PC-9 (cell line): ENCODE measurements at regions not wholly inside any gene's neighbourhood (a gene's known extent, or its start where the extent isn't known, plus 50 kb on each side); places are given as distances from the start of the nearest gene placed in this dataset.

ENCODE experiments used
- EZH2 ChIP-seq: fragments of 200-600 bp; sonication (generic); IDR thresholded peaks from 2 replicates; pipeline ENCODE4 v1.8.0; 2017; ENCODE audit warnings: antibody characterized with exemption, low read depth
- TF ChIP-seq, protein P1 (sequence below): fragments of 200-600 bp; sonication (generic); conservative IDR thresholded peaks from 2 replicates; pipeline ENCODE4 v1.6.1; 2017; ENCODE audit warnings: mixed run types, antibody characterized with exemption, mild to moderate bottlenecking, moderate library complexity

DNA sequence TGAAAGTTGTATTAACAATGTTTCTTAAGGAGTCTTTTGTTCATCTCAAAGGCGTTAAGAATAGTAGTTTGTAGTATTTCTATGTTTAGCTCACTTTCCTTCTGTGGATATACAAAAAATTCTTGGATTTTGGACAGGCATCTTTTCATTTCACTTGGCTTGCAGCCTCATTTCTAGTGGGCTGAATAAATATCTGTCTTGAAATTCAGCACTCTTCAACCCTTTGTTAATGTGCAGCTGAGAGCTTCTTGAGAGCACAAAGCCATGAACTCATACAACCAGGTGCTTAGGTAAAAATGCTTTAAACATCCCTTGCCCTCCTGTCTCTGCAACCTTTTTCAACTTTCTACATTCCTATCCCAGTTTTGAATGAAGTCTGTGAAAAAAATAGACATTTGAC is 1003.2 kb downstream of the C4orf33 start:
- TF ChIP-seq, protein P1, sequence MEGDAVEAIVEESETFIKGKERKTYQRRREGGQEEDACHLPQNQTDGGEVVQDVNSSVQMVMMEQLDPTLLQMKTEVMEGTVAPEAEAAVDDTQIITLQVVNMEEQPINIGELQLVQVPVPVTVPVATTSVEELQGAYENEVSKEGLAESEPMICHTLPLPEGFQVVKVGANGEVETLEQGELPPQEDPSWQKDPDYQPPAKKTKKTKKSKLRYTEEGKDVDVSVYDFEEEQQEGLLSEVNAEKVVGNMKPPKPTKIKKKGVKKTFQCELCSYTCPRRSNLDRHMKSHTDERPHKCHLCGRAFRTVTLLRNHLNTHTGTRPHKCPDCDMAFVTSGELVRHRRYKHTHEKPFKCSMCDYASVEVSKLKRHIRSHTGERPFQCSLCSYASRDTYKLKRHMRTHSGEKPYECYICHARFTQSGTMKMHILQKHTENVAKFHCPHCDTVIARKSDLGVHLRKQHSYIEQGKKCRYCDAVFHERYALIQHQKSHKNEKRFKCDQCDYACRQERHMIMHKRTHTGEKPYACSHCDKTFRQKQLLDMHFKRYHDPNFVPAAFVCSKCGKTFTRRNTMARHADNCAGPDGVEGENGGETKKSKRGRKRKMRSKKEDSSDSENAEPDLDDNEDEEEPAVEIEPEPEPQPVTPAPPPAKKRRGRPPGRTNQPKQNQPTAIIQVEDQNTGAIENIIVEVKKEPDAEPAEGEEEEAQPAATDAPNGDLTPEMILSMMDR: no peak
- TF ChIP-seq EZH2: no peak
